Natural killer cell treated with Interleukin-12 subunit alpha and Interleukin-12 subunit beta and Interleukin-15 and Interleukin-18, amount 100 ng/mL, for 72 hours (primary cell): ENCODE measurements at regions not wholly inside any gene's neighbourhood (a gene's known extent, or its start where the extent isn't known, plus 50 kb on each side); places are given as distances from the start of the nearest gene placed in this dataset.
"Not testable (repeated sequence)": the region's sequence is repeated elsewhere in the genome, so short reads cannot be mapped to it uniquely, and the experiment has no call there.

Experiments used
- ATAC-seq, 2 donors: fragments of 150-1000 bp; cut with Tn5 transposase in 1 of 2; sonication (Bioruptor Pico), chemical (Tn5 transposase) in 1 of 2; 2 replicates each; pipeline ENCODE4 v1.10.0; 2021
- DNase-seq: peaks from one replicate; pipeline ENCODE4 v3.0.0; 2022; ENCODE audit warnings: low spot score
- H3K27ac Mint-ChIP-seq, 2 donors: 1 replicate in 1 of 2; 2 replicates in 1 of 2; pipeline ENCODE4 v1.8.0; 2022; ENCODE audit warnings: mixed read lengths in 2 of 2, mild to moderate bottlenecking in 1 of 2, moderate library complexity in 1 of 2
- H3K27me3 Mint-ChIP-seq, 2 donors: 1 replicate in 1 of 2; 2 replicates in 1 of 2; pipeline ENCODE4 v1.8.0; 2022; ENCODE audit warnings: mixed read lengths in 2 of 2
- H3K36me3 Mint-ChIP-seq: one replicate; pipeline ENCODE4 v1.8.0; 2022; ENCODE audit warnings: mixed read lengths
- H3K4me1 Mint-ChIP-seq, 2 donors: 1 replicate in 1 of 2; 2 replicates in 1 of 2; pipeline ENCODE4 v1.8.0; 2022; ENCODE audit warnings: low read depth in 2 of 2, mixed read lengths in 2 of 2, mild to moderate bottlenecking in 1 of 2
- H3K4me3 Mint-ChIP-seq: one replicate; pipeline ENCODE4 v1.8.0; 2022; ENCODE audit warnings: mixed read lengths
- H3K9me3 Mint-ChIP-seq: 2 replicates; pipeline ENCODE4 v1.8.0; 2022; ENCODE audit warnings: mixed read lengths

GRCh38 chr21:35521852-35522505 is 472.9 kb upstream of the RUNX1 start:
- Mint-ChIP-seq H3K4me1 (peaks cover 11 to 14% of the 10 kb centered on the region in 2 donors), H3K27me3 (peaks cover 6 to 7% of the 10 kb centered on the region in 2 donors), H3K27ac (no peak overlapping the region), H3K4me3 (no peak overlapping the region), H3K36me3 (no peaks in the 10 kb centered on the region), H3K9me3 (no peaks in the 10 kb centered on the region)
- no peak for ATAC-seq
- no peak for DNase-seq

- no peaks in the 10 kb centered on the region for H3K9me3 Mint-ChIP-seq
- H3K27ac Mint-ChIP-seq: no peak overlapping the region
- peaks cover 11 to 14% of the 10 kb centered on the region in 2 donors for H3K4me1 Mint-ChIP-seq
- DNase-seq (no peak), ATAC-seq (no peak)
- no peak overlapping the region for H3K4me3 Mint-ChIP-seq
- peaks cover 6 to 7% of the 10 kb centered on the region in 2 donors for H3K27me3 Mint-ChIP-seq
- H3K36me3 Mint-ChIP-seq: no peaks in the 10 kb centered on the region
Measured at GRCh38 chr21:35521293-35521692, 472.2 kb upstream of the RUNX1 start.

GRCh38 chr21:35520856-35521255 is 471.8 kb upstream of the RUNX1 start:
- Mint-ChIP-seq H3K27ac (no peak overlapping the region), H3K27me3 (peaks cover 6 to 7% of the 10 kb centered on the region in 2 donors), H3K9me3 (no peaks in the 10 kb centered on the region), H3K4me3 (no peak overlapping the region), H3K36me3 (no peaks in the 10 kb centered on the region), H3K4me1 (peaks cover 11 to 12% of the 10 kb centered on the region in 2 donors)
- ATAC-seq: no peak
- DNase-seq: no peak

GRCh38 chr21:35520302-35520701 is 471.2 kb upstream of the RUNX1 start:
- Mint-ChIP-seq H3K27ac (no peak overlapping the region), H3K27me3 (peaks cover 6 to 7% of the 10 kb centered on the region in 2 donors), H3K36me3 (no peaks in the 10 kb centered on the region), H3K4me1 (peaks cover 5 to 7% of the 10 kb centered on the region in 2 donors), H3K4me3 (no peak overlapping the region), H3K9me3 (no peaks in the 10 kb centered on the region)
- ATAC-seq (no peak), DNase-seq (no peak)

- Mint-ChIP-seq H3K4me3 (no peak overlapping the region), H3K4me1 (no peaks in the 10 kb centered on the region), H3K27ac (no peak overlapping the region), H3K9me3 (no peaks in the 10 kb centered on the region), H3K36me3 (no peaks in the 10 kb centered on the region), H3K27me3 (peaks cover 12 to 22% of the 10 kb centered on the region in 2 donors)
- no peak for DNase-seq
- no peak for ATAC-seq
Measured at GRCh38 chr21:35517865-35518264, 468.8 kb upstream of the RUNX1 start.

- not testable (repeated sequence) for H3K4me1 Mint-ChIP-seq, H3K9me3 Mint-ChIP-seq, ATAC-seq, H3K27ac Mint-ChIP-seq, DNase-seq, H3K4me3 Mint-ChIP-seq, H3K36me3 Mint-ChIP-seq
- H3K27me3 Mint-ChIP-seq: peaks cover 18 to 30% of the 10 kb centered on the region in 2 donors
Measured at GRCh38 chr21:35516292-35516691, 467.2 kb upstream of the RUNX1 start.

GRCh38 chr21:35512346-35512745 is 463.2 kb upstream of the RUNX1 start:
- H3K36me3 Mint-ChIP-seq: no peaks in the 10 kb centered on the region
- no peak overlapping the region for H3K27ac Mint-ChIP-seq
- peaks cover 20 to 31% of the 10 kb centered on the region in 2 donors for H3K4me1 Mint-ChIP-seq
- no peaks in the 10 kb centered on the region for H3K9me3 Mint-ChIP-seq
- peaks cover 18 to 29% of the 10 kb centered on the region in 2 donors for H3K27me3 Mint-ChIP-seq
- ATAC-seq (no peak), DNase-seq (no peak)
- no peak overlapping the region for H3K4me3 Mint-ChIP-seq

GRCh38 chr21:35511696-35512162 is 462.6 kb upstream of the RUNX1 start:
- DNase-seq (no peak), ATAC-seq (no peak)
- Mint-ChIP-seq H3K36me3 (no peaks in the 10 kb centered on the region), H3K9me3 (no peaks in the 10 kb centered on the region), H3K27me3 (peaks cover 18 to 29% of the 10 kb centered on the region in 2 donors), H3K27ac (no peak overlapping the region), H3K4me3 (no peak overlapping the region), H3K4me1 (peaks cover 25 to 35% of the 10 kb centered on the region in 2 donors)

GRCh38 chr21:35510957-35511695 is 462.0 kb upstream of the RUNX1 start:
- H3K4me1 Mint-ChIP-seq: peaks cover 29 to 35% of the 10 kb centered on the region in 2 donors
- H3K36me3 Mint-ChIP-seq: no peaks in the 10 kb centered on the region
- peaks cover 18 to 29% of the 10 kb centered on the region in 2 donors for H3K27me3 Mint-ChIP-seq
- ATAC-seq (no peak), DNase-seq (no peak)
- H3K9me3 Mint-ChIP-seq: no peaks in the 10 kb centered on the region
- no peak overlapping the region for H3K4me3 Mint-ChIP-seq
- no peak overlapping the region for H3K27ac Mint-ChIP-seq

- H3K9me3 Mint-ChIP-seq: no peaks in the 10 kb centered on the region
- no peak overlapping the region for H3K27ac Mint-ChIP-seq
- ATAC-seq (no peak), DNase-seq (no peak)
- no peak overlapping the region for H3K4me3 Mint-ChIP-seq
- H3K36me3 Mint-ChIP-seq: no peaks in the 10 kb centered on the region
- peaks cover 18 to 29% of the 10 kb centered on the region in 2 donors for H3K27me3 Mint-ChIP-seq
- peaks cover 29 to 35% of the 10 kb centered on the region in 2 donors for H3K4me1 Mint-ChIP-seq
Measured at GRCh38 chr21:35510294-35510693, 461.2 kb upstream of the RUNX1 start.

- peak in 1 of 2 donors; percentile 55 for ATAC-seq
- DNase-seq: no peak
- H3K4me3 Mint-ChIP-seq: peak overlapping the region; percentile 50
- H3K4me1 Mint-ChIP-seq: peaks cover 32 to 37% of the 10 kb centered on the region in 2 donors
- H3K27me3 Mint-ChIP-seq: peaks cover 18 to 26% of the 10 kb centered on the region in 2 donors
- no peaks in the 10 kb centered on the region for H3K9me3 Mint-ChIP-seq
- H3K27ac Mint-ChIP-seq: peak overlapping the region; percentile 76 to 92
- no peaks in the 10 kb centered on the region for H3K36me3 Mint-ChIP-seq
Measured at GRCh38 chr21:35509001-35509704, 460.1 kb upstream of the RUNX1 start.

GRCh38 chr21:35508139-35508888 is 459.2 kb upstream of the RUNX1 start:
- Mint-ChIP-seq H3K36me3 (no peaks in the 10 kb centered on the region), H3K27me3 (peaks cover 15 to 20% of the 10 kb centered on the region in 2 donors), H3K9me3 (no peaks in the 10 kb centered on the region), H3K27ac (peak overlapping the region; percentile 76 to 92), H3K4me1 (peaks cover 39 to 45% of the 10 kb centered on the region in 2 donors), H3K4me3 (peak overlapping the region; percentile 50)
- DNase-seq (peak; percentile 91), ATAC-seq (peak; percentile 92 to 97)

GRCh38 chr21:35507181-35507759 is 458.2 kb upstream of the RUNX1 start:
- no peaks in the 10 kb centered on the region for H3K36me3 Mint-ChIP-seq
- ATAC-seq (no peak), DNase-seq (no peak)
- H3K4me1 Mint-ChIP-seq: peaks cover 45 to 50% of the 10 kb centered on the region in 2 donors
- peaks cover 17 to 24% of the 10 kb centered on the region in 2 donors for H3K27me3 Mint-ChIP-seq
- no peak overlapping the region for H3K4me3 Mint-ChIP-seq
- no peaks in the 10 kb centered on the region for H3K9me3 Mint-ChIP-seq
- peak overlapping the region; percentile 34 to 81 for H3K27ac Mint-ChIP-seq
